Loucy (cell line): ENCODE measurements at regions not wholly inside any gene's neighbourhood (a gene's known extent, or its start where the extent isn't known, plus 50 kb on each side); places are given as distances from the start of the nearest gene placed in this dataset.

Experiments used
- H2AFZ ChIP-seq: fragments of 200-600 bp; sonication (generic); 2 replicates; pipeline ENCODE4 v1.6.0; 2016; ENCODE audit warnings: antibody characterized with exemption, mild to moderate bottlenecking, low read length, moderate library complexity
- H3F3A ChIP-seq: fragments of 200-600 bp; 2 replicates; pipeline ENCODE4 v1.6.0; 2016; ENCODE audit warnings: antibody characterized with exemption, low read depth, mild to moderate bottlenecking
- H3K27me3 ChIP-seq: fragments of 200-600 bp; sonication (generic); 2 replicates; pipeline ENCODE4 v1.6.1; 2014; ENCODE audit warnings: low read length, mild to moderate bottlenecking; ENCODE audit not compliant: insufficient read depth, poor library complexity, severe bottlenecking
- H3K36me3 ChIP-seq: fragments of 200-600 bp; sonication (generic); 2 replicates; pipeline ENCODE4 v1.6.1; 2016; ENCODE audit warnings: low read length; ENCODE audit not compliant: insufficient read depth
- H3K4me1 ChIP-seq: fragments of 200-600 bp; sonication (generic); 2 replicates; pipeline ENCODE4 v1.5.1; 2014; ENCODE audit warnings: low read length, mild to moderate bottlenecking; ENCODE audit not compliant: insufficient read depth, poor library complexity, severe bottlenecking
- H3K4me2 ChIP-seq: fragments of 200-600 bp; sonication (generic); 2 replicates; pipeline ENCODE4 v1.6.0; 2014; ENCODE audit warnings: antibody characterized with exemption, low read length, low read depth, mild to moderate bottlenecking; ENCODE audit not compliant: poor library complexity, severe bottlenecking
- H3K4me3 ChIP-seq: fragments of 200-600 bp; sonication (generic); 2 replicates; pipeline ENCODE4 v1.5.1; 2014; ENCODE audit warnings: low read length, mild to moderate bottlenecking, mixed read lengths; ENCODE audit not compliant: poor library complexity, severe bottlenecking
- H3K79me2 ChIP-seq: fragments of 200-600 bp; sonication (generic); 2 replicates; pipeline ENCODE4 v1.6.1; 2014; ENCODE audit warnings: low read length; ENCODE audit not compliant: insufficient read depth
- H3K9ac ChIP-seq: fragments of 200-600 bp; sonication (generic); 2 replicates; pipeline ENCODE4 v1.6.0; 2014; ENCODE audit warnings: mild to moderate bottlenecking, low read depth, low read length, moderate library complexity; ENCODE audit not compliant: poor library complexity, severe bottlenecking
- H3K9me2 ChIP-seq: fragments of 200-600 bp; sonication (generic); replicated peaks from 2 replicates; pipeline ENCODE4 v1.6.1; 2016; ENCODE audit warnings: low read depth, low read length, mixed read lengths
- H3K9me3 ChIP-seq: fragments of 200-600 bp; sonication (generic); 2 replicates; pipeline ENCODE4 v1.6.1; 2014; ENCODE audit warnings: mild to moderate bottlenecking, antibody characterized with exemption, low read length, low read depth; ENCODE audit not compliant: insufficient read depth
- H4K20me1 ChIP-seq: fragments of 200-600 bp; sonication (generic); 2 replicates; pipeline ENCODE4 v1.6.0; 2014; ENCODE audit warnings: antibody characterized with exemption, low read length, mild to moderate bottlenecking; ENCODE audit not compliant: insufficient read depth, poor library complexity, severe bottlenecking
- CTCF ChIP-seq: fragments of 200-600 bp; sonication (generic); conservative IDR thresholded peaks from 2 replicates; pipeline ENCODE4 v1.5.1; 2014; ENCODE audit warnings: mild to moderate bottlenecking, antibody characterized with exemption, low read length
- EZH2phosphoT487 ChIP-seq: fragments of 200-600 bp; IDR thresholded peaks from 2 replicates; pipeline ENCODE4 v1.6.1; 2018; ENCODE audit warnings: antibody characterized with exemption, mild to moderate bottlenecking, moderate library complexity, borderline replicate concordance

- H3K4me3 ChIP-seq = no peak overlapping the region
- H3K9ac ChIP-seq = no peak overlapping the region
- H3K4me1 ChIP-seq = peaks cover 4% of the 10 kb centered on the region
- H3K9me3 ChIP-seq = no peaks in the 10 kb centered on the region
- no peaks in the 10 kb centered on the region for H3K79me2 ChIP-seq
- no peak overlapping the region for H2AFZ ChIP-seq
- no peak for TF ChIP-seq EZH2phosphoT487
- no peaks in the 10 kb centered on the region for H3K27me3 ChIP-seq
- H3F3A ChIP-seq = no peaks in the 10 kb centered on the region
- no peaks in the 10 kb centered on the region for H4K20me1 ChIP-seq
- H3K36me3 ChIP-seq = no peaks in the 10 kb centered on the region
- no peak overlapping the region for H3K4me2 ChIP-seq
- no peaks in the 10 kb centered on the region for H3K9me2 ChIP-seq
Observed at GRCh38 chr6:109261811-109262210, 120.5 kb downstream of the CD164 start.

- Histone ChIP-seq H3F3A (no peaks in the 10 kb centered on the region), H3K4me3 (no peak overlapping the region), H4K20me1 (no peaks in the 10 kb centered on the region), H3K9me2 (no peaks in the 10 kb centered on the region), H3K4me2 (no peak overlapping the region), H3K4me1 (peaks cover 13% of the 10 kb centered on the region), H2AFZ (no peak overlapping the region), H3K79me2 (no peaks in the 10 kb centered on the region), H3K27me3 (no peaks in the 10 kb centered on the region), H3K9me3 (no peaks in the 10 kb centered on the region), H3K36me3 (no peaks in the 10 kb centered on the region), H3K9ac (no peak overlapping the region)
- TF ChIP-seq CTCF (no peak), EZH2phosphoT487 (no peak)
Observed at GRCh38 chr6:109260701-109261100, 121.6 kb downstream of the CD164 start.

DNA sequence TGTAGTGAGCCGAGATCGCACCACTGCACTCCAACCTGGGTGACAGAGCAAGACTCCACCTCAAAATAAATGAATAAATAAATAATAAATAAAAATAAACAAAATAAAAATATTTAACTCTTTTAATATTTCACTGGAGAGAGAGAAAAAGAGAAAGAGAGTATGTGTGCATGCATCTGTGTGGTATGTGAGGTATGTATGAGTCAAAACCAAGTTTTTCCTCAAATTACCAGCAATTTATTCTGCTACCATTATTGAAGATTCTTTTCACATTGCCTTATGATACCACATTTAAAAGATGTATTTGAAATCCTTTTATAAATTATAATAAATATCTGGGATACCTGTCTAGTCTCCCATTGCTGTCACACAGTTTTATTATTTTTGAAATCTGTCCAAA is 122.1 kb downstream of the CD164 start:
- Histone ChIP-seq H3K4me2 (no peak overlapping the region), H3K9ac (no peak overlapping the region), H3F3A (no peaks in the 10 kb centered on the region), H3K27me3 (no peaks in the 10 kb centered on the region), H4K20me1 (no peaks in the 10 kb centered on the region), H3K36me3 (no peaks in the 10 kb centered on the region), H3K4me3 (no peak overlapping the region), H3K4me1 (peaks cover 16% of the 10 kb centered on the region), H3K79me2 (no peaks in the 10 kb centered on the region), H2AFZ (no peak overlapping the region), H3K9me3 (no peaks in the 10 kb centered on the region), H3K9me2 (no peaks in the 10 kb centered on the region)
- TF ChIP-seq CTCF = no peak
- no peak for TF ChIP-seq EZH2phosphoT487

GRCh38 chr6:109258129-109258528 is 124.1 kb downstream of the CD164 start:
- Histone ChIP-seq H2AFZ (no peak overlapping the region), H3K9ac (no peak overlapping the region), H3K9me3 (no peaks in the 10 kb centered on the region), H4K20me1 (no peaks in the 10 kb centered on the region), H3K9me2 (no peaks in the 10 kb centered on the region), H3K4me3 (no peak overlapping the region), H3K79me2 (no peaks in the 10 kb centered on the region), H3K4me1 (peaks cover 12% of the 10 kb centered on the region), H3F3A (no peaks in the 10 kb centered on the region), H3K4me2 (no peak overlapping the region), H3K36me3 (no peaks in the 10 kb centered on the region), H3K27me3 (no peaks in the 10 kb centered on the region)
- TF ChIP-seq EZH2phosphoT487 (no peak), CTCF (no peak)
